ENCODE measurements at regions not wholly inside any gene's neighbourhood (a gene's known extent, or its start where the extent isn't known, plus 50 kb on each side); places are given as distances from the start of the nearest gene placed in this dataset.
"Not testable (repeated sequence)": the region's sequence is repeated elsewhere in the genome, so short reads cannot be mapped to it uniquely, and the experiment has no call there.

- no peak overlapping the region for H3K4me3 ChIP-seq (replicated peaks in 1 of 3)
- no peaks in the 10 kb centered on the region for H3K4me1 ChIP-seq
- DNase-seq, result no peak
- no peaks in the 10 kb centered on the region for H3K27me3 ChIP-seq
- intact Hi-C loops (cut with DNase I), result no loop called here
- no peaks in the 10 kb centered on the region for H3K36me3 ChIP-seq
- H3K9me3 ChIP-seq, result no peaks in the 10 kb centered on the region
- H3K27ac ChIP-seq, result no peak overlapping the region
- no peak for TF ChIP-seq POLR2A (IDR thresholded peaks at IDR 0.05)
- TF ChIP-seq CTCF (IDR thresholded peaks at IDR 0.05), result no peak
These were observed 371.5 kb upstream of the RGS6 start for GRCh38 chr14:71560751-71561150.

GRCh38 chr14:71563492-71564153 lies 368.6 kb upstream of the RGS6 start:
- no peaks in the 10 kb centered on the region for H3K27me3 ChIP-seq
- no peak overlapping the region for H3K4me3 ChIP-seq (replicated peaks in 1 of 3)
- WGBS, 2 donors, result 66 to 80% methylated on average over 3 of the region's 3 CpGs
- H3K9me3 ChIP-seq, result no peaks in the 10 kb centered on the region
- H3K4me1 ChIP-seq, result no peaks in the 10 kb centered on the region
- TF ChIP-seq CTCF (IDR thresholded peaks at IDR 0.05) (no peak), POLR2A (IDR thresholded peaks at IDR 0.05) (no peak)
- DNase-seq, result no peak
- H3K27ac ChIP-seq, result no peak overlapping the region
- H3K36me3 ChIP-seq, result no peaks in the 10 kb centered on the region
- intact Hi-C loops (cut with DNase I), result no loop called here

GRCh38 chr14:71566276-71566675 lies 366.0 kb upstream of the RGS6 start:
- DNase-seq, result no peak
- no peaks in the 10 kb centered on the region for H3K36me3 ChIP-seq
- no peaks in the 10 kb centered on the region for H3K27me3 ChIP-seq
- 70 to 71% methylated on average over 4 of the region's 4 CpGs for WGBS, 2 donors
- no peak overlapping the region for H3K4me3 ChIP-seq (replicated peaks in 1 of 3)
- TF ChIP-seq POLR2A (IDR thresholded peaks at IDR 0.05) (no peak), CTCF (IDR thresholded peaks at IDR 0.05) (no peak)
- no peaks in the 10 kb centered on the region for H3K9me3 ChIP-seq
- no peak overlapping the region for H3K27ac ChIP-seq
- intact Hi-C loops (cut with DNase I), result no loop called here
- H3K4me1 ChIP-seq, result no peaks in the 10 kb centered on the region

GRCh38 chr14:71567499-71568133 lies 364.6 kb upstream of the RGS6 start:
- DNase-seq; H3K36me3 ChIP-seq; H3K4me3 ChIP-seq (replicated peaks in 1 of 3); H3K27me3 ChIP-seq; H3K27ac ChIP-seq; H3K4me1 ChIP-seq; H3K9me3 ChIP-seq; intact Hi-C loops (cut with DNase I): not testable (repeated sequence)
- WGBS, 2 donors, result 94 to 100% methylated on average over 2 of the region's 2 CpGs

GRCh38 chr14:71574976-71575375 lies 357.3 kb upstream of the RGS6 start:
- 34 to 42% methylated on average over 2 of the region's 2 CpGs for WGBS, 2 donors
- intact Hi-C loops (cut with DNase I), result no loop called here
- H3K27me3 ChIP-seq, result no peaks in the 10 kb centered on the region
- H3K4me3 ChIP-seq (replicated peaks in 1 of 3), result no peak overlapping the region
- peaks cover 17 to 21% of the 10 kb centered on the region in 2 donors for H3K4me1 ChIP-seq
- no peaks in the 10 kb centered on the region for H3K36me3 ChIP-seq
- no peaks in the 10 kb centered on the region for H3K9me3 ChIP-seq
- no peak for TF ChIP-seq CTCF (IDR thresholded peaks at IDR 0.05)
- TF ChIP-seq POLR2A (IDR thresholded peaks at IDR 0.05), result no peak
- peak overlapping the region in 2 of 3 donors; percentile 19 to 34 for H3K27ac ChIP-seq
- DNase-seq, result peak; percentile 24 to 25
